Endothelial cell (in vitro differentiated cells): ENCODE measurements at regions not wholly inside any gene's neighbourhood (a gene's known extent, or its start where the extent isn't known, plus 50 kb on each side); places are given as distances from the start of the nearest gene placed in this dataset.
"Not testable (repeated sequence)": the region's sequence is repeated elsewhere in the genome, so short reads cannot be mapped to it uniquely, and the experiment has no call there.

ENCODE experiments used
- DNase-seq: peaks from one replicate; pipeline ENCODE4 v3.0.0; 2021; ENCODE audit warnings: low spot score
- H3K27ac Mint-ChIP-seq: one replicate; pipeline ENCODE4 v1.8.0; 2021; ENCODE audit warnings: mixed read lengths, inconsistent platforms; ENCODE audit not compliant: unreplicated experiment
- H3K27me3 Mint-ChIP-seq: one replicate; pipeline ENCODE4 v1.8.0; 2021; ENCODE audit warnings: mild to moderate bottlenecking, moderate library complexity, mixed read lengths, inconsistent platforms; ENCODE audit not compliant: unreplicated experiment
- H3K36me3 Mint-ChIP-seq: one replicate; pipeline ENCODE4 v1.8.0; 2021; ENCODE audit warnings: mild to moderate bottlenecking, low read depth, mixed read lengths, inconsistent platforms; ENCODE audit not compliant: unreplicated experiment
- H3K4me1 Mint-ChIP-seq: one replicate; pipeline ENCODE4 v1.8.0; 2021; ENCODE audit warnings: mild to moderate bottlenecking, mixed read lengths, inconsistent platforms; ENCODE audit not compliant: unreplicated experiment
- H3K4me3 Mint-ChIP-seq: one replicate; pipeline ENCODE4 v1.8.0; 2021; ENCODE audit warnings: mild to moderate bottlenecking, mixed read lengths, inconsistent platforms; ENCODE audit not compliant: unreplicated experiment
- H3K9me3 Mint-ChIP-seq: one replicate; pipeline ENCODE4 v1.8.0; 2021; ENCODE audit warnings: mixed read lengths, inconsistent platforms; ENCODE audit not compliant: unreplicated experiment
- TF ChIP-seq, protein P1 (sequence below): fragments of 200-600 bp; sonication (generic); IDR thresholded peaks from one replicate; pipeline ENCODE4 v1.5.0; 2021; ENCODE audit warnings: antibody characterized with exemption; ENCODE audit not compliant: unreplicated experiment

GRCh38 chr2:175726223-175726622, 275.8 kb downstream of the LNPK start:
- H3K4me3 Mint-ChIP-seq = no peak overlapping the region
- TF ChIP-seq, protein P1, sequence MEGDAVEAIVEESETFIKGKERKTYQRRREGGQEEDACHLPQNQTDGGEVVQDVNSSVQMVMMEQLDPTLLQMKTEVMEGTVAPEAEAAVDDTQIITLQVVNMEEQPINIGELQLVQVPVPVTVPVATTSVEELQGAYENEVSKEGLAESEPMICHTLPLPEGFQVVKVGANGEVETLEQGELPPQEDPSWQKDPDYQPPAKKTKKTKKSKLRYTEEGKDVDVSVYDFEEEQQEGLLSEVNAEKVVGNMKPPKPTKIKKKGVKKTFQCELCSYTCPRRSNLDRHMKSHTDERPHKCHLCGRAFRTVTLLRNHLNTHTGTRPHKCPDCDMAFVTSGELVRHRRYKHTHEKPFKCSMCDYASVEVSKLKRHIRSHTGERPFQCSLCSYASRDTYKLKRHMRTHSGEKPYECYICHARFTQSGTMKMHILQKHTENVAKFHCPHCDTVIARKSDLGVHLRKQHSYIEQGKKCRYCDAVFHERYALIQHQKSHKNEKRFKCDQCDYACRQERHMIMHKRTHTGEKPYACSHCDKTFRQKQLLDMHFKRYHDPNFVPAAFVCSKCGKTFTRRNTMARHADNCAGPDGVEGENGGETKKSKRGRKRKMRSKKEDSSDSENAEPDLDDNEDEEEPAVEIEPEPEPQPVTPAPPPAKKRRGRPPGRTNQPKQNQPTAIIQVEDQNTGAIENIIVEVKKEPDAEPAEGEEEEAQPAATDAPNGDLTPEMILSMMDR = no peak
- H3K4me1 Mint-ChIP-seq = peaks cover 11% of the 10 kb centered on the region
- H3K9me3 Mint-ChIP-seq = no peaks in the 10 kb centered on the region
- no peaks in the 10 kb centered on the region for H3K27me3 Mint-ChIP-seq
- no peaks in the 10 kb centered on the region for H3K36me3 Mint-ChIP-seq
- no peak for DNase-seq
- no peak overlapping the region for H3K27ac Mint-ChIP-seq

DNA sequence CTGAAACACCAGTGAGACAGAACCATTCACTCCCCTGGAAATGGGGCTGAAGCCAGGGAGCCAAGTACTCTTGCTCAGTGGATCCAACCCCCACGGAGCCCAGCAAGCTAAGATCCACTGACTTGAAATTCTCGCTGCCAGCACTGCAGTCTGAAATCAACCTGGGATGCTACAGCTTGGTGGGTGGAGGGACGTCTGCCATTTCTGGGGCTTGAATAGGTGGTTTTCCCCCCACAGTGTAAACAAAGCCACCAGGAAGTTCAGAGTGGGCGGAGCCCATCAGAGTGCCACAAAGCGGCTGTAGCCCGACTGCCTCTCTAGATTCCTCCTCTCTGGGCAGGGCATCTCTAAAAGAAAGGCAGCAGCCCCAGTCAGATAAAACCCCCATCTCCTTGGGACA, 292.8 kb downstream of the LNPK start:
- H3K27ac Mint-ChIP-seq = no peak overlapping the region
- DNase-seq = no peak
- no peak overlapping the region for H3K4me3 Mint-ChIP-seq
- H3K36me3 Mint-ChIP-seq = no peaks in the 10 kb centered on the region
- no peaks in the 10 kb centered on the region for H3K9me3 Mint-ChIP-seq
- TF ChIP-seq, protein P1 = no peak
- peaks cover 2% of the 10 kb centered on the region for H3K27me3 Mint-ChIP-seq
- H3K4me1 Mint-ChIP-seq = no peaks in the 10 kb centered on the region

GRCh38 chr2:175707322-175707721, 294.7 kb downstream of the LNPK start:
- no peak overlapping the region for H3K4me3 Mint-ChIP-seq
- no peak for DNase-seq
- H3K9me3 Mint-ChIP-seq = no peaks in the 10 kb centered on the region
- no peaks in the 10 kb centered on the region for H3K36me3 Mint-ChIP-seq
- H3K4me1 Mint-ChIP-seq = no peaks in the 10 kb centered on the region
- peaks cover 2% of the 10 kb centered on the region for H3K27me3 Mint-ChIP-seq
- TF ChIP-seq, protein P1 = no peak
- no peak overlapping the region for H3K27ac Mint-ChIP-seq

- H3K4me1 Mint-ChIP-seq, H3K27ac Mint-ChIP-seq, H3K9me3 Mint-ChIP-seq, H3K27me3 Mint-ChIP-seq, H3K36me3 Mint-ChIP-seq, H3K4me3 Mint-ChIP-seq, DNase-seq: not testable (repeated sequence)
Measured at GRCh38 chr2:175704568-175704967, 297.5 kb downstream of the LNPK start.

DNA sequence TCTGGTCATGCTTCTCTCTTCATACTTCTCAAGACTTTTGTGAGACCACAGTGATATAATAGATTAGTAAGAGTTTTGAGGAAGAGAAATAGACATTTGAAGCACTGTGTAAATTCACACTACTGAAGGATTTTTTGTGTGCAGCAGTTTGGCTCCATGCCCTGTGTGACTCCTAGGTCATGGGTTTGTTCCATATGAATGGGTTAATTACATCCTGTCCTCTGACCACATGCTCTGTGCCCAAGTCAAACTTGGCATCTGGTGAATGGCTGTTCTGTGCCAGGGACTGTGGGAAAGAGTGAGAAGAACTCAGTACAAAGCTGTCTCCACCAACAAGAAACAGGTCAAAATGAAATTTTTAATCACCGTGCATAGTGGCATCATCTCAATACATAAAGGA, 304.0 kb downstream of the LNPK start:
- Mint-ChIP-seq H3K27me3 (no peaks in the 10 kb centered on the region), H3K36me3 (no peaks in the 10 kb centered on the region), H3K4me1 (no peaks in the 10 kb centered on the region), H3K27ac (no peak overlapping the region), H3K4me3 (no peak overlapping the region), H3K9me3 (no peaks in the 10 kb centered on the region)
- no peak for DNase-seq
- TF ChIP-seq, protein P1 = no peak
